HTR-8/SVneo (cell line): ENCODE measurements at regions not wholly inside any gene's neighbourhood (a gene's known extent, or its start where the extent isn't known, plus 50 kb on each side); places are given as distances from the start of the nearest gene placed in this dataset.

Experiments
- DNase-seq: peaks from one replicate; pipeline ENCODE4 v3.0.0; 2011; ENCODE audit warnings: low spot score, mixed read lengths; ENCODE audit not compliant: insufficient read length
- FAIRE-seq: peaks from 2 replicates; lab custom pipeline; 2011; peaks lifted over from hg19 to GRCh38; lab: Jason Lieb, UNC

- FAIRE-seq = no peak
These were observed 1019.0 kb downstream of the DIAPH3 start for GRCh38 chr13:59144700-59145099.

GRCh38 chr13:59145381-59145780 lies 1018.3 kb downstream of the DIAPH3 start:
- DNase-seq (no peak), FAIRE-seq (no peak)

More at GRCh38 chr13:59144700-59145099, 1019.0 kb downstream of the DIAPH3 start:
- no peak for DNase-seq

GRCh38 chr13:59157181-59157580 lies 1006.5 kb downstream of the DIAPH3 start:
- DNase-seq = no peak
- FAIRE-seq = no peak

- no peak for DNase-seq
- no peak for FAIRE-seq
These were observed 997.6 kb downstream of the DIAPH3 start for GRCh38 chr13:59166174-59166573.

GRCh38 chr13:59172076-59172475 lies 991.7 kb downstream of the DIAPH3 start:
- no peak for DNase-seq
- FAIRE-seq = no peak

GRCh38 chr13:59176775-59177174 lies 987.0 kb downstream of the DIAPH3 start:
- DNase-seq = no peak
- no peak for FAIRE-seq

- DNase-seq (no peak), FAIRE-seq (no peak)
These were observed 985.4 kb downstream of the DIAPH3 start for GRCh38 chr13:59178344-59178743.

GRCh38 chr13:59182241-59182640 lies 981.5 kb downstream of the DIAPH3 start:
- DNase-seq (no peak), FAIRE-seq (no peak)

- no peak for FAIRE-seq
These were observed 966.3 kb downstream of the DIAPH3 start for GRCh38 chr13:59197397-59197796.

GRCh38 chr13:59201841-59202240 lies 961.9 kb downstream of the DIAPH3 start:
- DNase-seq = no peak
- no peak for FAIRE-seq

More at GRCh38 chr13:59197397-59197796, 966.3 kb downstream of the DIAPH3 start:
- DNase-seq = no peak

- DNase-seq (no peak), FAIRE-seq (no peak)
These were observed 959.9 kb downstream of the DIAPH3 start for GRCh38 chr13:59203855-59204254.

GRCh38 chr13:59205501-59205900 lies 958.2 kb downstream of the DIAPH3 start:
- DNase-seq (no peak), FAIRE-seq (no peak)

- no peak for DNase-seq
- FAIRE-seq = no peak
These were observed 955.1 kb downstream of the DIAPH3 start for GRCh38 chr13:59208405-59209195.

GRCh38 chr13:59210543-59210942 lies 953.2 kb downstream of the DIAPH3 start:
- DNase-seq = no peak

GRCh38 chr13:59211606-59212005 lies 952.1 kb downstream of the DIAPH3 start:
- DNase-seq (no peak), FAIRE-seq (no peak)

More at GRCh38 chr13:59210543-59210942, 953.2 kb downstream of the DIAPH3 start:
- FAIRE-seq = no peak

- no peak for FAIRE-seq
- no peak for DNase-seq
These were observed 934.3 kb downstream of the DIAPH3 start for GRCh38 chr13:59229401-59229800.

GRCh38 chr13:59229861-59230260 lies 933.9 kb downstream of the DIAPH3 start:
- DNase-seq (no peak), FAIRE-seq (no peak)

- DNase-seq = no peak
- FAIRE-seq = no peak
These were observed 933.1 kb downstream of the DIAPH3 start for GRCh38 chr13:59230484-59231264.

- FAIRE-seq (no peak), DNase-seq (no peak)
These were observed 927.3 kb downstream of the DIAPH3 start for GRCh38 chr13:59236309-59236919.

GRCh38 chr13:59236944-59237343 lies 926.8 kb downstream of the DIAPH3 start:
- FAIRE-seq = no peak
- no peak for DNase-seq

- FAIRE-seq = no peak
- DNase-seq = no peak
These were observed 916.6 kb downstream of the DIAPH3 start for GRCh38 chr13:59247171-59247570.
